ENCODE measurements at regions not wholly inside any gene's neighbourhood (a gene's known extent, or its start where the extent isn't known, plus 50 kb on each side); places are given as distances from the start of the nearest gene placed in this dataset.
A peak's percentile ranks its signal among the peaks of the same experiment; 100 is the strongest.

- H3K4me1 ChIP-seq (ENCODE audit: control insufficient read depth in 2 of 2, insufficient read depth in 2 of 2, low read length in 2 of 2): peaks cover 27 to 34% of the 10 kb centered on the region in 2 donors
- H3K4me3 ChIP-seq (ENCODE audit: low read length in 2 of 2): no peak overlapping the region
- no peak overlapping the region for H3K9ac ChIP-seq (ENCODE audit: low read depth in 1 of 2, low read length in 2 of 2)
- H3K27me3 ChIP-seq (ENCODE audit: control insufficient read depth in 2 of 2, insufficient read depth in 2 of 2, low read length in 2 of 2): no peaks in the 10 kb centered on the region
- H3K9me3 ChIP-seq (ENCODE audit: control insufficient read depth in 2 of 2, low read length in 2 of 2): no peaks in the 10 kb centered on the region
- H3K36me3 ChIP-seq (ENCODE audit: control insufficient read depth in 2 of 2, insufficient read depth in 2 of 2, low read length in 2 of 2): no peaks in the 10 kb centered on the region
- H3K27ac ChIP-seq (ENCODE audit: low read depth in 2 of 2, low read length in 2 of 2): no peak overlapping the region
Measured at GRCh38 chr5:72604111-72604797, 97.0 kb upstream of the ZNF366 start.

GRCh38 chr5:72602696-72603685 is 95.8 kb upstream of the ZNF366 start:
- Histone ChIP-seq H3K36me3 (ENCODE audit: control insufficient read depth in 2 of 2, insufficient read depth in 2 of 2, low read length in 2 of 2) (no peaks in the 10 kb centered on the region), H3K4me1 (ENCODE audit: control insufficient read depth in 2 of 2, insufficient read depth in 2 of 2, low read length in 2 of 2) (peaks cover 27 to 35% of the 10 kb centered on the region in 2 donors), H3K9ac (ENCODE audit: low read depth in 1 of 2, low read length in 2 of 2) (no peak overlapping the region), H3K27ac (ENCODE audit: low read depth in 2 of 2, low read length in 2 of 2) (peak overlapping the region; percentile 9 to 38), H3K4me3 (ENCODE audit: low read length in 2 of 2) (peak overlapping the region in 1 of 2 donors; percentile 20), H3K27me3 (ENCODE audit: control insufficient read depth in 2 of 2, insufficient read depth in 2 of 2, low read length in 2 of 2) (no peaks in the 10 kb centered on the region), H3K9me3 (ENCODE audit: control insufficient read depth in 2 of 2, low read length in 2 of 2) (no peaks in the 10 kb centered on the region)

- no peaks in the 10 kb centered on the region for H3K9me3 ChIP-seq (ENCODE audit: control insufficient read depth in 2 of 2, low read length in 2 of 2)
- H3K27me3 ChIP-seq (ENCODE audit: control insufficient read depth in 2 of 2, insufficient read depth in 2 of 2, low read length in 2 of 2): no peaks in the 10 kb centered on the region
- no peak overlapping the region for H3K9ac ChIP-seq (ENCODE audit: low read depth in 1 of 2, low read length in 2 of 2)
- no peaks in the 10 kb centered on the region for H3K36me3 ChIP-seq (ENCODE audit: control insufficient read depth in 2 of 2, insufficient read depth in 2 of 2, low read length in 2 of 2)
- no peak overlapping the region for H3K27ac ChIP-seq (ENCODE audit: low read depth in 2 of 2, low read length in 2 of 2)
- H3K4me1 ChIP-seq (ENCODE audit: control insufficient read depth in 2 of 2, insufficient read depth in 2 of 2, low read length in 2 of 2): peaks cover 27 to 39% of the 10 kb centered on the region in 2 donors
- H3K4me3 ChIP-seq (ENCODE audit: low read length in 2 of 2): no peak overlapping the region
Measured at GRCh38 chr5:72601861-72602260, 94.7 kb upstream of the ZNF366 start.

GRCh38 chr5:72600391-72600981 is 93.3 kb upstream of the ZNF366 start:
- Histone ChIP-seq H3K27ac (ENCODE audit: low read depth in 2 of 2, low read length in 2 of 2) (no peak overlapping the region), H3K4me3 (ENCODE audit: low read length in 2 of 2) (no peak overlapping the region), H3K9ac (ENCODE audit: low read depth in 1 of 2, low read length in 2 of 2) (no peak overlapping the region), H3K36me3 (ENCODE audit: control insufficient read depth in 2 of 2, insufficient read depth in 2 of 2, low read length in 2 of 2) (no peaks in the 10 kb centered on the region), H3K9me3 (ENCODE audit: control insufficient read depth in 2 of 2, low read length in 2 of 2) (no peaks in the 10 kb centered on the region), H3K4me1 (ENCODE audit: control insufficient read depth in 2 of 2, insufficient read depth in 2 of 2, low read length in 2 of 2) (peaks cover 27 to 39% of the 10 kb centered on the region in 2 donors), H3K27me3 (ENCODE audit: control insufficient read depth in 2 of 2, insufficient read depth in 2 of 2, low read length in 2 of 2) (no peaks in the 10 kb centered on the region)

GRCh38 chr5:72599519-72600370 is 92.5 kb upstream of the ZNF366 start:
- H3K9ac ChIP-seq (ENCODE audit: low read depth in 1 of 2, low read length in 2 of 2): no peak overlapping the region
- no peaks in the 10 kb centered on the region for H3K27me3 ChIP-seq (ENCODE audit: control insufficient read depth in 2 of 2, insufficient read depth in 2 of 2, low read length in 2 of 2)
- H3K36me3 ChIP-seq (ENCODE audit: control insufficient read depth in 2 of 2, insufficient read depth in 2 of 2, low read length in 2 of 2): no peaks in the 10 kb centered on the region
- no peak overlapping the region for H3K4me3 ChIP-seq (ENCODE audit: low read length in 2 of 2)
- peak overlapping the region; percentile 17 to 25 for H3K27ac ChIP-seq (ENCODE audit: low read depth in 2 of 2, low read length in 2 of 2)
- H3K9me3 ChIP-seq (ENCODE audit: control insufficient read depth in 2 of 2, low read length in 2 of 2): no peaks in the 10 kb centered on the region
- H3K4me1 ChIP-seq (ENCODE audit: control insufficient read depth in 2 of 2, insufficient read depth in 2 of 2, low read length in 2 of 2): peaks cover 27 to 39% of the 10 kb centered on the region in 2 donors

GRCh38 chr5:72599065-72599433 is 91.8 kb upstream of the ZNF366 start:
- Histone ChIP-seq H3K9me3 (ENCODE audit: control insufficient read depth in 2 of 2, low read length in 2 of 2) (no peaks in the 10 kb centered on the region), H3K36me3 (ENCODE audit: control insufficient read depth in 2 of 2, insufficient read depth in 2 of 2, low read length in 2 of 2) (no peaks in the 10 kb centered on the region), H3K4me3 (ENCODE audit: low read length in 2 of 2) (no peak overlapping the region), H3K4me1 (ENCODE audit: control insufficient read depth in 2 of 2, insufficient read depth in 2 of 2, low read length in 2 of 2) (peaks cover 26 to 39% of the 10 kb centered on the region in 2 donors), H3K27me3 (ENCODE audit: control insufficient read depth in 2 of 2, insufficient read depth in 2 of 2, low read length in 2 of 2) (no peaks in the 10 kb centered on the region), H3K27ac (ENCODE audit: low read depth in 2 of 2, low read length in 2 of 2) (peak overlapping the region; percentile 17 to 25), H3K9ac (ENCODE audit: low read depth in 1 of 2, low read length in 2 of 2) (no peak overlapping the region)

GRCh38 chr5:72598401-72599064 is 91.3 kb upstream of the ZNF366 start:
- no peaks in the 10 kb centered on the region for H3K9me3 ChIP-seq (ENCODE audit: control insufficient read depth in 2 of 2, low read length in 2 of 2)
- peaks cover 21 to 34% of the 10 kb centered on the region in 2 donors for H3K4me1 ChIP-seq (ENCODE audit: control insufficient read depth in 2 of 2, insufficient read depth in 2 of 2, low read length in 2 of 2)
- H3K9ac ChIP-seq (ENCODE audit: low read depth in 1 of 2, low read length in 2 of 2): no peak overlapping the region
- H3K27me3 ChIP-seq (ENCODE audit: control insufficient read depth in 2 of 2, insufficient read depth in 2 of 2, low read length in 2 of 2): no peaks in the 10 kb centered on the region
- H3K36me3 ChIP-seq (ENCODE audit: control insufficient read depth in 2 of 2, insufficient read depth in 2 of 2, low read length in 2 of 2): no peaks in the 10 kb centered on the region
- H3K27ac ChIP-seq (ENCODE audit: low read depth in 2 of 2, low read length in 2 of 2): peak overlapping the region; percentile 10 to 25
- no peak overlapping the region for H3K4me3 ChIP-seq (ENCODE audit: low read length in 2 of 2)

GRCh38 chr5:72597456-72597948 is 90.3 kb upstream of the ZNF366 start:
- Histone ChIP-seq H3K4me1 (ENCODE audit: control insufficient read depth in 2 of 2, insufficient read depth in 2 of 2, low read length in 2 of 2) (peaks cover 12 to 24% of the 10 kb centered on the region in 2 donors), H3K4me3 (ENCODE audit: low read length in 2 of 2) (no peak overlapping the region), H3K9me3 (ENCODE audit: control insufficient read depth in 2 of 2, low read length in 2 of 2) (no peaks in the 10 kb centered on the region), H3K27me3 (ENCODE audit: control insufficient read depth in 2 of 2, insufficient read depth in 2 of 2, low read length in 2 of 2) (no peaks in the 10 kb centered on the region), H3K9ac (ENCODE audit: low read depth in 1 of 2, low read length in 2 of 2) (no peak overlapping the region), H3K36me3 (ENCODE audit: control insufficient read depth in 2 of 2, insufficient read depth in 2 of 2, low read length in 2 of 2) (no peaks in the 10 kb centered on the region), H3K27ac (ENCODE audit: low read depth in 2 of 2, low read length in 2 of 2) (no peak overlapping the region)

GRCh38 chr5:72596956-72597355 is 89.7 kb upstream of the ZNF366 start:
- H3K9ac ChIP-seq (ENCODE audit: low read depth in 1 of 2, low read length in 2 of 2): no peak overlapping the region

More at GRCh38 chr5:72596956-72597355, 89.7 kb upstream of the ZNF366 start:
- Histone ChIP-seq H3K36me3 (ENCODE audit: control insufficient read depth in 2 of 2, insufficient read depth in 2 of 2, low read length in 2 of 2) (no peaks in the 10 kb centered on the region), H3K27me3 (ENCODE audit: control insufficient read depth in 2 of 2, insufficient read depth in 2 of 2, low read length in 2 of 2) (no peaks in the 10 kb centered on the region), H3K9me3 (ENCODE audit: control insufficient read depth in 2 of 2, low read length in 2 of 2) (no peaks in the 10 kb centered on the region), H3K4me3 (ENCODE audit: low read length in 2 of 2) (no peak overlapping the region), H3K4me1 (ENCODE audit: control insufficient read depth in 2 of 2, insufficient read depth in 2 of 2, low read length in 2 of 2) (peaks cover 10 to 23% of the 10 kb centered on the region in 2 donors), H3K27ac (ENCODE audit: low read depth in 2 of 2, low read length in 2 of 2) (no peak overlapping the region)

Data from mucosa of rectum (tissue), 2 donors.